ENCODE measurements at regions not wholly inside any gene's neighbourhood (a gene's known extent, or its start where the extent isn't known, plus 50 kb on each side); places are given as distances from the start of the nearest gene placed in this dataset.

- TF ChIP-seq CTCF (conservative IDR thresholded peaks at IDR 0.05; ENCODE audit: low read depth, low read length) (no peak), EZH2phosphoT487 (IDR thresholded peaks at IDR 0.05; ENCODE audit: borderline replicate concordance, low read length) (no peak), EZH2 (IDR thresholded peaks at IDR 0.05; ENCODE audit: low read length, unreplicated experiment) (no peak)
Measured at GRCh38 chr5:147174671-147175265, 60.1 kb upstream of the STK32A start.

Measured in PC-3 (cell line).